ENCODE measurements at regions not wholly inside any gene's neighbourhood (a gene's known extent, or its start where the extent isn't known, plus 50 kb on each side); places are given as distances from the start of the nearest gene placed in this dataset.

GRCh38 chr1:61618193-61618592 lies 106.7 kb downstream of the TM2D1 start:
- ATAC-seq (ENCODE audit: low FRiP score in 2 of 2) (no peak), DNase-seq (no peak)

DNA sequence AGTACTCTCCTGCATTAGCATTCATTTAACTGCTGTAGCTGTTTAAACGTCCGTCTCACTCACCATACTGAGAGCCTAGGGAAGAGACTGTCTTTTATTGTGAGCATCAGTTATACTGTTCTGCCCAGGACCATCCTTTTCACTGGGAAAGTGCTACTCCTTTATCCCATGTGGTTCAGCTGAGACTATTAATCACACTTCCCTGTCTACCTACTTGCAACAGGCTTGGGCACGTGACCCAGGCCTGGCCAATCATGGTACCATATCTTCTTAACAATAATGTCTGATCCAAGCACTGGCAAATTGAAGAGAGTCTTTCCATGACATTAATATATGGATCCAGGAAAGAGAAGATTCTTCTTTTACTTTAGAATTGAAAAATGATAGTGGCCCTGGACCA lies 108.1 kb downstream of the TM2D1 start:
- no peak for DNase-seq
- Histone ChIP-seq H3K36me3 (no peaks in the 10 kb centered on the region), H3K27ac (no peak overlapping the region), H3K4me3 (no peak overlapping the region), H3K9me3 (no peaks in the 10 kb centered on the region), H3K27me3 (no peaks in the 10 kb centered on the region), H3K4me1 (peaks cover 0 to 4% (median 0%) of the 10 kb centered on the region in 4 donors)
- TF ChIP-seq POLR2AphosphoS5 (IDR thresholded peaks at IDR 0.05) (no peak), POLR2A (IDR thresholded peaks at IDR 0.05) (no peak), CTCF (IDR thresholded peaks at IDR 0.05) (no peak), EP300 (IDR thresholded peaks at IDR 0.05) (no peak)
- ATAC-seq (ENCODE audit: low FRiP score in 2 of 2) = no peak
- 86 to 91% methylated on average over 3 of the region's 3 CpGs for WGBS, 2 donors

More at GRCh38 chr1:61618193-61618592, 106.7 kb downstream of the TM2D1 start:
- TF ChIP-seq POLR2A (IDR thresholded peaks at IDR 0.05) = no peak
- TF ChIP-seq CTCF (IDR thresholded peaks at IDR 0.05) = no peak
- no peak for TF ChIP-seq POLR2AphosphoS5 (IDR thresholded peaks at IDR 0.05)
- no peak for TF ChIP-seq EP300 (IDR thresholded peaks at IDR 0.05)
- no peaks in the 10 kb centered on the region for H3K9me3 ChIP-seq
- H3K27me3 ChIP-seq = no peaks in the 10 kb centered on the region
- H3K4me3 ChIP-seq = no peak overlapping the region
- peaks cover 0 to 4% (median 0%) of the 10 kb centered on the region in 4 donors for H3K4me1 ChIP-seq
- 66 to 70% methylated on average over 2 of the region's 2 CpGs for WGBS, 2 donors
- no peaks in the 10 kb centered on the region for H3K36me3 ChIP-seq
- H3K27ac ChIP-seq = no peak overlapping the region

DNA sequence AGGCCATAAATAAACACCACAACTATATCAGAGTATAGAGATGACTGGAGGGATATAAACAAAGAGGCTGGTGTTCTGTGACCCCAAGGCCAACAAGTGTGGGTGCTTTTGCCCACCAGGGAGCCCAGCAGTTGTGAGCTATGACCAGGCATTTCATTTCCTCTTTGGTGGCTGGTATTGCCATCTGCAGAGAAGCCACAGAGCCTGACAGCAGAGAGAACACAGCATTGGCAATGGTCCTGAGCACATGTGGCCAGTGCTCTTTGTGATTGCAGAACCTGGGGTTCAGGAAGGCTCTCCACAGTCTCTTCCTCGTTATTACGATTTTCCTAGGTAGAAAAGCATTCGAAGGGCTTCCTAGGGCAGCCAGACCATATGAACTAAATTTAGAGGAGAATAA lies 112.3 kb downstream of the TM2D1 start:
- H3K36me3 ChIP-seq = no peaks in the 10 kb centered on the region
- DNase-seq (peak in 1 of 2 donors; percentile 28), ATAC-seq (ENCODE audit: low FRiP score in 2 of 2) (no peak)
- H3K27me3 ChIP-seq = no peaks in the 10 kb centered on the region
- no peak overlapping the region for H3K27ac ChIP-seq
- no peak overlapping the region for H3K4me3 ChIP-seq
- WGBS, 2 donors = 56 to 57% methylated on average over 3 of the region's 3 CpGs
- no peaks in the 10 kb centered on the region for H3K9me3 ChIP-seq
- H3K4me1 ChIP-seq = peaks cover 0 to 4% (median 0%) of the 10 kb centered on the region in 4 donors
- TF ChIP-seq EP300 (IDR thresholded peaks at IDR 0.05) (no peak), CTCF (IDR thresholded peaks at IDR 0.05) (no peak), POLR2AphosphoS5 (IDR thresholded peaks at IDR 0.05) (no peak), POLR2A (IDR thresholded peaks at IDR 0.05) (no peak)

DNA sequence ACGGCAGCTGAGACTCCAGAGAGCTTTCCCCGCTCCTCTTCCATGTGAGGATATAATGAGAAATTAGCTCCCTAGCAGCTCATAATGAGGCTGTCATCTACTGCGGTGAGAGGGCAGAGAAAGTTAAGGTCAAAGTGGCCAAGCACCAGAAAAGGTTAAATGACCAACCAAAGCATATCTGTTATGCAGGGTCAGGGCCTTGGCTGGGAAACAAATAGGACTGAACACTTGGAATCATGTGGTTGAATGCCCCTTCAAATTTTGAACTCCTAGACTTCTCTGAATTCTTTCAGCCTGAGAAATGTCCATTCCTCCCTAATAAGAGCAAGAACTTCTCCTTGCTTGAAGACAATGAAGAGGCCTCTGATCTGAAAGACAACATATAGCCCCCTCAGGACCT lies 115.9 kb downstream of the TM2D1 start:
- 78 to 98% methylated on average over 3 of the region's 3 CpGs for WGBS, 2 donors
- ATAC-seq (ENCODE audit: low FRiP score in 2 of 2) (no peak), DNase-seq (no peak)
- H3K27ac ChIP-seq = no peak overlapping the region
- peaks cover 0 to 5% (median 2%) of the 10 kb centered on the region in 4 donors for H3K4me1 ChIP-seq
- no peaks in the 10 kb centered on the region for H3K27me3 ChIP-seq
- H3K4me3 ChIP-seq = no peak overlapping the region
- TF ChIP-seq POLR2AphosphoS5 (IDR thresholded peaks at IDR 0.05) (no peak), POLR2A (IDR thresholded peaks at IDR 0.05) (no peak), EP300 (IDR thresholded peaks at IDR 0.05) (no peak), CTCF (IDR thresholded peaks at IDR 0.05) (no peak)
- no peaks in the 10 kb centered on the region for H3K9me3 ChIP-seq
- no peaks in the 10 kb centered on the region for H3K36me3 ChIP-seq

DNA sequence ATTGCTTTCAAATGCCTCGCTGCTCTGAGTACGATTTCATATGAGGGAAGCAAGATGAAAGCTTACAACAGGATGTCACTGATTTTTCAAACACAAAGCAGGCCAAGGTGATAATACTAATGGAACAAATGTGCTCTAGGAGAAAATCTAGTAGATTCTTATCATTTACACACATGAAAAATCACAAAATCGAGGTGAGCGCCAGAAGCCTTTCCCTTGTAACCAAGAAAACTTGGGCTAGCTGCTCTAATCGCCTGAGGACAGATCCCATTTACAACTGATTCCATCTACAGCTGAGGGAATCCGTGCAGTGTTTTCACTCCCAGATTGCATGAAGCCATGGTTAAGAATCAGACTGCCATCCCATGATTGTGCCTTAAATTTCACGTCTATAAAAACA lies 117.5 kb downstream of the TM2D1 start:
- ATAC-seq (ENCODE audit: low FRiP score in 2 of 2) (no peak), DNase-seq (no peak)
- Histone ChIP-seq H3K27ac (peak overlapping the region; percentile 2 to 68 (median 46)), H3K9me3 (no peaks in the 10 kb centered on the region), H3K36me3 (no peaks in the 10 kb centered on the region), H3K4me3 (no peak overlapping the region), H3K27me3 (no peaks in the 10 kb centered on the region), H3K4me1 (peaks cover 0 to 5% (median 2%) of the 10 kb centered on the region in 4 donors)
- no peak for TF ChIP-seq POLR2AphosphoS5 (IDR thresholded peaks at IDR 0.05)
- TF ChIP-seq CTCF (IDR thresholded peaks at IDR 0.05) = no peak
- no peak for TF ChIP-seq POLR2A (IDR thresholded peaks at IDR 0.05)
- no peak for TF ChIP-seq EP300 (IDR thresholded peaks at IDR 0.05)
- WGBS, 2 donors = 88 to 90% methylated on average over 7 of the region's 7 CpGs

All from upper lobe of left lung (tissue), 6 donors.